Right hindlimb (tissue), 1 donor: ENCODE measurements at regions not wholly inside any gene's neighbourhood (a gene's known extent, or its start where the extent isn't known, plus 50 kb on each side); places are given as distances from the start of the nearest gene placed in this dataset.
"Not testable (repeated sequence)": the region's sequence is repeated elsewhere in the genome, so short reads cannot be mapped to it uniquely, and the experiment has no call there.

Experiments
- DNase-seq: peaks from one replicate; pipeline ENCODE4 v3.0.0-alpha.2; 2018

DNA sequence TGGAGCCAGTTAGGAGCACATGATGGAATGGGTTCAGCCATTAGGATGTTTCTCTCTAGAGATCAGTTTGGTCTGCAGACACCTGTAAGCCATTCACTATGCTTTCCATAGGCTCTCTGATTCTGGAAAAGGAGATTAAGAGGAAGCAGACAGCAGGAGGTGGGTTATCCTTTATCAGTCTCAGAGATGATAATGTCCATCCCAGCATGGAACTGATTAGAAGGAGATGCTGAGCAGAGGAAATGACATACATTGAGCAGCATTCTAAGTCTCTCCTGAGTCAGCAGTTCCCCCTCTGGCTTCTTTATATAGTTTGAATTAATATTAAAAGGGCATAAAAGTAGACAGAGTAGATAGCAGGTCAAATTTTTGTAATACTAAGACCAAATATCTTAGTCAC lies 591.1 kb downstream of the GBE1 start:
- no peak for DNase-seq

DNA sequence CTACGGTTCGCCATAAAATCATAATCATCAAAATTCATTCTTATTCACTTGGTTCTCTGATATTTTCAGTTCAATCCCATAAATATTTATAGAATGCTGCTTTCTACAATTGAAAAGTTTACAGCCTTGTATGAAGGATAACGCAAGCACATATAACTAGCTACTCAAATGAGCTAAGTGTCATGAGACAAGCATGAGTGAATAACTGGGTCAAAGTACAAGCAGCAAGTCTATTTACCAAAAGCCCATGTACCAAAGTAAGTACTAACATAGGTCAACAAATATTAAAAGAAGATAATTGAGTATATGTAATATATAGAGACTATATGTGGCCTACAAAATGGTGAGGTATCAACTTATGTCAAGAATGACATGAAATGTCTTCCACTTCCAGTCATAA lies 596.6 kb downstream of the GBE1 start:
- DNase-seq, result no peak

DNA sequence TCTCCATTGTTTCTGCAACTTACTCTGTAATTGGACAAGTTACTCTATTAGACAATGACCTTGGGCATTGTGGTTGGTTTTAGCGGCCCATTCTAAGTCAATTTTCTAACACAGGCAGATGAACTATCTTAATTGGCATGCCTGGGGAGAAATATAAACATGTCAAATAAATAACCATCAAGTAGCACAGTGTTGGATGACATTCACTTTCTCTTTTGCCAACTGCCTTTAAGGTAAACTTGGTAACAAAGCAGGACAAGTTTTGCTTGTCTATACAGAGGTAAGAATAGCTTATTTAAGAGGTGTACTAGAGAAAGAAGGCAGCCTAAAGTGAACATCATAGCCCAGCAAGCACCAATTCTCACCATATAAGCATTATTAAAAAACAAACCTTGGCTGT lies 599.6 kb downstream of the GBE1 start:
- no peak for DNase-seq

DNA sequence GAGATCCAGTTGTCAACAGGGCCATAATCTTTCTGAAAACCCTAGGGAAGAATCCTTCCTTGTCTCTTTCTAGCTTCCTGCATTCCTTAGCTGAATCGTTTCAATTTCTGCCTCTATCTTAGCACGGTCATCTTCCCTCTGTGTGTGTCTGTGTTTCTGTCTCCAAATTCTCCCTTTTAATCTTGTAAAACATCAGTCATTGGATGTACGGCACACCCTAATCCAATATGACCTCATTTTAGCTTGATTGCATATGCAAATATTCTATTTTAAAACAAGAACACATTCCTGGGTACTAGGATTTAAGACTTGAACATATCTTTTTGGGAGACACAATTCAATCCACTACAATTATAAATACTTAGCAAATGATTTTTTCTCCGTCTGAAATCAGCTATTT lies 600.3 kb downstream of the GBE1 start:
- no peak for DNase-seq

DNA sequence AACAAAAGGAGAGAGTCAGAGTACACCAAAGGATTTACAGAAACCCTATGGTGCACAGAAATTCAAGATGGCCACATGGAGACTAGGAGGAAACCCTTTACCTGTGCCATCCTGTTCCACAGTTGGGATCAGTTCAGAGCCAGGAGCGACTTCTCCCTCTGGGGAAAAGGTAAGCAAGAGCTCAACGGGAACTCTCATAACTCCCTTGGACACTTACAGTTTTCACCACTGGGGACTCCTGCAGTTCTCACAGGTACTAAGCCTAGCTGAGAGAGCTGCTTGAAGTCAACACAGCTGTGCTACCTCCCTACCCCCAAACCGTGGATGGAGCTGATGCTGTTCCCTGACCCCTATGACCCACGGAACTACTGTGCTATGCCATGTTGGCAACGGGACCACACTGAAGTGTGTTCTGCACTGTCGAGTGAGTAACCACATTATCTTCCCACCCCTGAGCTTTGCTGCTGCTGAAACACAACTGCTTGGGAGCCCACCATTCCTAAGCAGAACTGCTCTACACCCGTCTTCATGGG lies 606.8 kb downstream of the GBE1 start:
- no peak for DNase-seq

DNA sequence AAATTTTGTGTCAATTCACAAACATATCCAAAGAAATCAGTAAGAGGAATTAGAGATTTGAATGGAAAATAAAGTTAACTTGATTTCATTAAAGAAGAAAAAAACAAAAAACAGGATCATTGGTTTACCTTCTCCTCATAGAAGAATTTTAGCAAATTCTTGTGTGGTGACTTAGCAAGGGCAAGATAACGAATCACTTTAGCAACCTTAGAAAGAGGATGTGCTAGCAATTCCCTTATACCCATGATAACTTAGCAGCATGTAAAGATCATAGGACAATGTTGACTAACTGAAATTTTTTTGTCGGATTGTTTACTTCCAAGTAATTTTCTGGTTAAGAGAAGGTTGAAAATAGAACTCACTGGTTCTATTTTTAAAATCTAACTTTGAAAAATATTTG lies 609.3 kb downstream of the GBE1 start:
- no peak for DNase-seq

DNA sequence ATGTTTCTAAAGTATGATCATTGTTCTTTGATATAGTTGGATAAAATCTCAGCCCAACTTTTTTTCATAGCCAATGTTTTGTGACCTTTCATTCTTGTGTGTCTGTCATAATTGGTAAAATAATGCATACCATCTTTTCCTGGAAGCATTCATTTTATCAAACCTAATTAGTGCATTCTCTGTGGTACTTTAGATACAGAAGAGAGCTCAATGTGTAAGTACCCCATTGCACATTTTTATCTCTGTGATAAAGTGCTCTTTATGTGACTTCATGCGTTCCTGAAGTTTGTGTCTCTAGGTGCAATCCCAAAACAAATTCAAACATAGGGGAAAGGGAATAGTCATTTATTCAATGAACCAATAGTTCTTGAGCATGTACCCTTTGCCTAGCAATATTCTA lies 628.5 kb downstream of the GBE1 start:
- DNase-seq, result no peak

DNA sequence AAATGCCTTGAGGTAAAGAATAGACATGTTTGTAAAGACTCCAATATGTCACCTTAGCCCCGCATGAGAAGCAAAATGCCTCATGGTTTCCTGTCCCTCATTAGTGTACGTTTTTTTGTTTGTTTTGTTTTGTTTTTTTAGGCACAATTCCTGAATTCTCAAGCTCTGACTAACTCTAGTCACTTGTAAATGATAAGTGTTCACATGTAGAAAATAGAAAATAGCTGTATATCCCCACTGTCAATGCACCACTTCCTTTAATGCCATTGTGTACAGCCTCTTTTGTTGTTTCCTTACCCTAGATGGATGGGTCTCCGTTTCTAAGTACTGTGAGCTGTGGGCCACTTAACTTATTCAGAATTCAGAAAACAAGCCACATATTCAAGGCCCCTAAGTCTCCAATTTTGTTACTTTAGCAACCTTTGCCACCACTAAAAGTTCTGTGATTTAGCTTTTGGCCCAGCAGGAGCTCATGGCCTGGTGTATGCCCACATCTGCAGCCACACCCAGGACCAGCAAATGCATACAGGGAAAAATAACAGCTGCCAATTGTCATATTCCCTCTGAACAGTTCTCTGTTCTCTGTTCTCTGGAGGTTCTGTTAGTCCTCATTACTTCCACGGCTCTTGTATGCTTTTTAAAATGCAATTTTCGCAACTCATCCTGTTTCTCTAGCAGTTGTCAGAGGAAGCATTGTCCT lies 655.5 kb downstream of the GBE1 start:
- no peak for DNase-seq

DNA sequence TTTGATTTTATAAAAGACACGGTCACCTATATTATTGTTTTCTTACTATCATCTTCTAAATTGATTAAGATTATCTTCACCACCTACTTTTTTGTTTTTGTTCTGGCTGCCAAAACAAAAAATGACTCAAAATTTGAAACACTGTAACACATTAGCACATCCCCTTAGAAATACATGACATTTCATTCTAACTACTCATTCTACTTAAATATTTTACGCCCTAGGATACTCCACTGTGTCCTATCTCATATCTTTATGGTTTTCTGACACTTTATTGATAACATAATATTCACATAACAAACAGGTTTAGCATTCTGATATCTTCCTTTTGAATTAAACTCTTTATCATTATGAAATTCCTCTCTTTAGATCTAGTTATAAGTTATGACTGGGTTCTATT lies 656.2 kb downstream of the GBE1 start:
- DNase-seq, result no peak

DNA sequence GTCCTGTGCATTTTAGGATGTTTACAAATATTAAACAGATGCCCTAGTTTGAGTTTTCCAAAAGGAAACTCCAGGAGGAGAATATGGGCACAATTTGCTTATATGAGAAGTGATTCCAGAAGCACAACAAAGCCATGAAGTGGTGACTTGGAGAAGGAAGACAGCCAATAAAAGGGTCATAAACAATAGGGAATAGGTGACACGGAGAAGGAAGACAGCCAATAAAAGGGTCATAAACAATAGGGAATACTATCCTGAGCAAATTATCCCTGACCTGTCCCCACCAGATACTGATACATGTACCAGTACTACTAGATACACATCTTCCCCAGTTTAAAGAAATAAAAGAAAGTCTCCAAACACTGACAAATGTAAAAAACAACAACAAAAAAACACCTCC lies 663.6 kb downstream of the GBE1 start:
- DNase-seq, result no peak

DNA sequence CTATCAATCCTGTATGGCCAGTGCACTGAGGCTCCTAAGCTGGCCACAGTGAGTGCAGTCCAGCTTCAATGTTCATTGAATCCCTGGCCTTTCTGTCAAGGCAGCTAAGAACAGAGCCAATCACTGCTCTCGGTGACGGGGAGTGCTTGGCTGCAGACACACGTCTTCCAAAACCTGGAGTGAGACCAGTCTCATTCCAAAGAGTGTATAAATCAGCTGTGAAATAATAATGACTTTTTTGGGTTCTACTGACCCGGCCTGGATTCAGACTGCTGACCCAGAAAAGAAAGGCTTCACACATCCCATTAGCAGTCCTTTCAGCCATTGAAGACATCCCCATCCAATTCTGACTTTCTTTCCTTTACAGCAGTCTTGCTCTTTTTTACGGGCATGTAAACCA lies 665.5 kb downstream of the GBE1 start:
- no peak for DNase-seq

DNA sequence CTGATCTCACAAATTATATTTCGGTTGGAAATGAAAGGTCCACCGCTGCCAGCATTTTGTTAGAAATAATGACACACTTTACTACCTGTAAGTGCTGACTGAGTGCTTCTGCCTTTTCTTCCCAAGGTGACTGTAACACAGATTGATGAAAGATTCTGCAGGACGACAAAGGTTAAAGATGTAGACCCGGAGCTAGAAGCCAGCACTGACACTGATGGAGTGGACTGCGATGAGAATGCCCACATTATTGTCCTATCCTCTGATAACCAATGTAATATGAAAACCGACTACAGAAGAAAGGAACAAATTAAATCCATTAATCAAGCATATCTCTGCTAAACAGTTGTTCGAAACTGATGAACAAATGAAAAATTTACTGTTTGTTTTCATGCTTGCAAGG lies 666.5 kb downstream of the GBE1 start:
- no peak for DNase-seq

DNA sequence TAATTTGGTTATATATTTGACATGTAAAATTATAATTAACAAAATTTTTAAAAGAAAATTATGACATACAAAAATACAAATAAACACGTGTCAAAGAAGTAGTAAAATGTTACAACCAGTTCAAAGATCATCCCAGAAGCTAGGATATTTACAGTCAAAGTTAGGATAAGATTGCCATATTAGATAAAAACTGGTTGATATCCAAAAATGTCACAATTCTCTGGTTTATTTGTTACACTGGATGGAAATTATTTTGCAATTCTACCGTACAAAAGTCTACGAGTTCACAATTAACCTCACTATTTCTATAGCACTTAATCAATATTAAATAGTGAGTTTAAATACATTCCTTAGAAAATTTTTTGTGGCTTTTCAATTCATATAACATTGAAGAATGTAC lies 673.8 kb downstream of the GBE1 start:
- no peak for DNase-seq

DNA sequence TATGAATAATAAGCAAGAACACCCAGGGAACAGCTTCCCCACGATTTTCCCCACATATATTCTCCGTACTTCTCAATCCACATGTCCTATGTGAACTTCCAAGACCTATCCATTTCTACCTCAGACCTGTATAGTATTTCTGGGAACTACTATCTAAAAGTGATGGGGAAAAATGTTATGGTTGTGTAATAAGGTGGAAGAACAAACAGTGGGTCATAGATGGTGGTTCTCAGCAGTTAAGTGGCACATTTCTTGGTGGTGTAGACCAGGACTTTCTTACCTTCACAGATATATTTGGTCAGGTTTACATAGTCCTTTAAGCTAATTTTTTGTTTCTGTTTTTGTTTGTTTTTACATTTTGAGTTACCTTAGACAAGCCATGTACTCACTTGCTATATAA lies 675.1 kb downstream of the GBE1 start:
- DNase-seq, result no peak

DNA sequence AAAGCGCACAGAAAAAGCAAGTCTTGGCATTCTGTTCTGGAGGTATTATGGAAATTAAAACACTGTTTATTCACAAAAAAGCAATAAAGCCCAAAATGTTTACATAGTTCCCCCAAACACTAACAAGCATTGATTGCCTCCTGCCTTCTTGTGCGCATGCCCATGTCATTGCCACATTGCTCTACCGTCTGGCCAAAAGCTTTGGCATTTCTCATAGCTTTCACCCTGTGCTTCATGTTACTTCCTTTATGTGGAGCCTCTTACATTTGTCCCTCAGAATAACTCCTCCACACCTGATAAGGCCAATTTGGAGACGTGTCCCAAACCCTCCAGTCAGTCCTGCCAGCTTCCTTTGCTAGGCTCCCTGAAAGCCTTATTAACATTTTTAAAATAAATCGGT lies 680.8 kb downstream of the GBE1 start:
- DNase-seq, result no peak

DNA sequence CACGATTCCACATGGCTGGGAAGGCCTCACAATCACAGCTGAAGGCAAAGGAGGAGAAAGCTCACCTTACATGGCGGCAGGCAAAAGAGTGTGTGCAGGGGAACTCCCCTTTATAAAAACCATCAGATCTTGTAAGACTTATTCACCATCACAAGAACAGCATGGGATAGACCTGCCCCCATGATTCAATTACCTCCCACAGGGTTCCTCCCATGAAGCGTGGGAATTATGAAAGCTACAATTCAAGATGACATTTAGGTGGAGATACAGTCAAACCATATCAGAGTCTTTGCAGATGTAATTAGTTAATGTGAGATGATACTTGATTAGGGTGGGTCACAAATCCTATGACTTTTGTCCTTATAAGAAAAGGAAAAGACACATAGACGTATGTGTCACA lies 688.9 kb downstream of the GBE1 start:
- DNase-seq, result no peak

DNA sequence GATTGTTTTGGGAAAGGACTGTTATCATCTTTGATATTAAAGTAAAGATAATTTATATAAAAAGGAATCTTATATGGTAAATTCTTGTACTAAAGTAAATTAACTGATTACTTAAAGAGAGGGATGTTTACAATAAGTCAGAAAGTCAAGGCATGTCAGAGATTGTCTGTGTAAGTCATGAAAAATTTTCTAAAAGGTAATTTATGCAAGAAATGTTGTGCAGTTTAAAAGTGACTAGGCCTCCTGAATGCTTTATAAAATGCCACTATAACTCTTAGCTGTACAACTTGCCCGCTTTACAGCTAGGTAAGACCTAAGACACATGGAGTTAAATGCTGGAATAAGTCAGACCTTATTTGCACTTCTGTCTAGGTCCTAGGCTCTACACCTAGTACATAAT lies 692.9 kb downstream of the GBE1 start:
- DNase-seq, result no peak

DNA sequence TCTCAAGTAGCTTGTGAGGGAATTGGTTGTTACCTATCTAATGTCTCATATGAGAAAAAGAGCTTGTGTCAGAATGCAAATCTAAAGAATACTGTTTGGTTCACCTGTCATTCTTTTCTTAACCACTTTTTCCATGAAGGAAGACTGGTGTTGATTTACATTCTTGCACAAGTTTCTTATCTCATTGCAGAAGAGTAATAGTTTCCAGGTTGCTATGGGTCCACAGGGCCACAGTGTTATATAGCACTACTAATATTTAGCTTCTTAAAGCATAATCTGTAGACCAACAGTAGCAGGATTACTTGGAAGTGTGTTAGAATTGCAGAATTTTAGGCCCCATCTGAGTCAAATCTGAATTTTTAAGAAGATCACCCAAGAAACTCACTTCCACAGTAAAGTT lies 697.5 kb downstream of the GBE1 start:
- no peak for DNase-seq

DNA sequence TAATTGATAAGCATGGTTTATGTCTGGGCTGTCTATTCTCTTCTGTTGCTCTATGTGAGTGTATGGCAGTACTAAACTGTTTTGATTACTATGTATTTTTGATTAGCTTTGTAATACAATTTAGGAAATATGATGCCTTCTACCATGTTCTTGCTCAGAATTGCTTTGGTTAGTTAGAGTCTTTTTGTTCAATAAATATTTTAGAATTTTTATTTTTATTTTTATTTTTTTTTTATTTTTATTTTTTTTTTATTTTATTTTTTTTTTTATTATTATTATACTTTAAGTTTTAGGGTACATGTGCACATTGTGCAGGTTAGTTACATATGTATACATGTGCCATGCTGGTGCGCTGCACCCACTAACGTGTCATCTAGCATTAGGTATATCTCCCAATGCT lies 710.3 kb downstream of the GBE1 start:
- DNase-seq, result not testable (repeated sequence)

DNA sequence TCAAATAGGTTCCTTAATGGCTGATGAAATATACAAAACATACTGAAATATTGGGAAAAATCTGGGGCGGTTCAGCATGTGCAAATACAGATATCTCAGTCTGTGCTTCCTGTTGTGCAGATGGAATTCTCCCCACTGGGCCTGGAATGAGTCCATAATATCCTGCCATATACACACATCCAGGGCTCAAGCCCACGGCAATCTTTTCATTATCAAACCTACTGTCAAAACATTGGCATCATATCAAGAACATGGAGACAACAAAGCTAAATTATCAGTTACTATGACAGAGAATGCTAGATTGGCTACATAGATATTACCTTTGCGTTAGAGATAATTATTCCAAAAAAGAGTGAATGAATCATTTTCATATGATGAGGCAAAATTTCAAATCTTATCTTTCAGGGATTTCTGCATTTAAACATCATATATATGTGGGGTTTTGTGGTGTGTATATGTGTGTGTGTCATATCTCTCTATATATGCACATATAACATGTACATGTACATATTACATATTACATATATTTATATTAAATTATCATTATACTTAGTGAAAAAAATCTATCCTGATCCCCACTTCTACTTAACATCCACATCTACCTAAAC lies 713.3 kb downstream of the GBE1 start:
- no peak for DNase-seq

DNA sequence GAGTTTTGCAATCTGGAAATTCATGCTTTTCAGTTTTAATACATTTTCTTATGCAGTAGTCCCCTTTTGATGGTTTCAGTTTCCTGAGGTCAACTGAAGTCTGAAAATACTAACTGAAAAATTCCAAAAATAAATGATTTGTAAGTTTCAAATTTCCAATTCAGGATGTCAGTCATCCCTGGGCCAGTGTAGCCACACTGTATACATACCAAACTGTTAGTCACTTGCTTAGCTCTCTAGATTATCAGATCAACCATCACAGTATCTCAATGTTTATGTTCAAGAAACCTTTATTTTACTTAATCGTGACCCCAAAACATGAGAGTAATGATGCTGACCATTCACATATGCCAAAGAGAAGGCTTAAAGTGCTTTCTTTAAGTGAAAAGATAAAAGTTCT lies 715.5 kb downstream of the GBE1 start:
- DNase-seq, result no peak

DNA sequence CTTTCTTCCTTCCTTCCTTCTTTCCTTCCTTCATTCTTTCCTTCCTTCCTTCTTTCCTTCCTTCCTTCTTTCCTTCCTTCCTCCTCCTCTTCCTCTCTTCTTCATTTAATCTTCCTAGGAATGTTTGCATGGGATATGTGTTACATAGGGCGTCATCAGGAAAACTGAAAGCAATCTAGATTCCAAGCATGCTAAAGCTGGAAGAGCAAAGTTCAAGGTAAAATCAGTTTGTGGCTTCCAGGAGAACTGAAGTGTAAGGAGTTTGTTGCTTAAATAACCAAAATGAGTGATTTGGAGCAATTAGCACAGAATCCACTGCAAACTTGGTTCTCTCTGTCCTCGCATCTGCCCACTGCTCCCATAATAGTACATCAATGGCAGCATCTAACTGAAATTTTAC lies 716.2 kb downstream of the GBE1 start:
- DNase-seq, result no peak

DNA sequence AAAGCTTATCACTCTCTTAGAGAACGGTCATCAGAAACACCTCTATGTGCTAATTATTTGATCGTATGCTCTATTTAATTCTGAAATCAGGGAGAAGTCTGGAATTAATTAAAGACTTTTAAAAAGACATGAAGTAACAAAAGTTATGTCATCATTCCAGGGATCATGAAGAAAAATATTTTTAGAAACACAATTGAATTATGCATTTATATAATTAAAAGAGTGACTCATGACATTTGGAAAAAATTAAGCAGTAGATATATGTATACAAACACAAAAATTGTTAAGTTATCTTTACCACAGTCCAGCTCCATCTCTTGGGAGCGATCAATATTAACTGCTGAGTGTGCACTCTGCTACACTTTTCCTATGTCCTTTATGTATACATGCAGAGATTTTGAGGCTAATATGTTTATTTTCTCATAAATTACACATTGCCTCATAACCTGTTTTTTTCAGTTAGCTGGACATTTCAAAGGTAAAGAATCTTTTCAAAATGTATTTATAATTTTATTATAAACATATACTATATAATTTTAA lies 717.7 kb downstream of the GBE1 start:
- no peak for DNase-seq

DNA sequence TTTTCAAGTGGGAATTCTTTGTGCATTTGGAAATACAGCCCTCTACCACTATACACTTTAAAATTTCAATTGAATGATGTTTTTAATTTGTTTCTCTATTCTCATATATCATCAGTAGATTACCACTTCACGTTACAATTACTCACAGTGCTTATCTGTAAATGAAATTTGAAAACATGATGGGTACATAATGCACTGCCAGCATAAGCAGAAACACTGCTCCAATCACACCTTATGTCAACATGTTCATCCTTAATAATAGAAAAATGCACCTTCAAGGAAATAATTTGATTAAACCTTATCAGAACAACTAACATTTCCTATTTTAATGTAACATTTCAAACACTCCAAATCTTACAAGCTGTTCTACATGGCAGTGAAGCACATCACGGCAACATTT lies 718.4 kb downstream of the GBE1 start:
- no peak for DNase-seq

DNA sequence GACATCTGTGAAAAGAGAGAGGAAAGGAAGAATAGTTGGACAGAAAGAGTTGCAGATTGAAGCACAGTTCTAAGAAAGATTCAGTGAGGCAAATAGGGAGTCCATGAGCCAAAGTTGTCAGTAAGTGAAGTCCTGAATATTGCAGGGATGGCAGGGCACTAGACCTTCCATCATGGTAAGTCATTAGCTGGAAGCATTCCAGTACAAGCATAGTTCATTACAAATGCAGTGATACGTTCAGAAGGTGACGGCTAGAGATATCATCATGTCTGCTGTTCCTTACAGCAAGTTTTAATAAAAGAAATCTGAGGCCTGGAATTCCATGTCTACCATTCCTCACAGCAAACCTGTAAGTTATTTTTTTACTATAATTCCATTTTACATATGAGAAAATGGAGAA lies 720.1 kb downstream of the GBE1 start:
- no peak for DNase-seq
